Natural killer cell (primary cell): ENCODE measurements at regions not wholly inside any gene's neighbourhood (a gene's known extent, or its start where the extent isn't known, plus 50 kb on each side); places are given as distances from the start of the nearest gene placed in this dataset.
"Not testable (repeated sequence)": the region's sequence is repeated elsewhere in the genome, so short reads cannot be mapped to it uniquely, and the experiment has no call there.

Experiments
- ATAC-seq, 3 donors: fragments of 150-1000 bp in 2 of 3; fragments of 200-7000 bp in 1 of 3; cut with Tn5 transposase; 1 replicate in 1 of 3; 2 replicates in 2 of 3; pipeline ENCODE4 v1.10.0; 2021; ENCODE audit warnings: mild to moderate bottlenecking in 2 of 3, moderate library complexity in 2 of 3
- DNase-seq, 2 donors: peaks; one replicate each; pipeline versions ENCODE4 v3.0.0 to v3.0.0-alpha.2; 2013 to 2021; ENCODE audit warnings: mixed read lengths in 1 of 2
- H3K27ac ChIP-seq: one replicate; pipeline ENCODE4 v1.5.1; 2013; ENCODE audit warnings: mild to moderate bottlenecking, low read length
- H3K27me3 ChIP-seq: one replicate; pipeline ENCODE4 v1.6.1; 2013; ENCODE audit warnings: low read length; ENCODE audit not compliant: control insufficient read depth, insufficient read depth
- H3K36me3 ChIP-seq: one replicate; pipeline ENCODE4 v1.6.1; 2013; ENCODE audit warnings: low read length; ENCODE audit not compliant: control insufficient read depth, insufficient read depth
- H3K4me1 ChIP-seq: one replicate; pipeline ENCODE4 v1.6.1; 2013; ENCODE audit warnings: low read length; ENCODE audit not compliant: control insufficient read depth, insufficient read depth
- H3K4me3 ChIP-seq: one replicate; pipeline ENCODE4 v1.5.1; 2013; ENCODE audit warnings: low read length
- H3K9me3 ChIP-seq: one replicate; pipeline ENCODE4 v1.6.1; 2013; ENCODE audit warnings: low read length; ENCODE audit not compliant: control insufficient read depth, insufficient read depth
- H3K27ac Mint-ChIP-seq, 2 donors: one replicate each; pipeline ENCODE4 v1.8.0; 2022; ENCODE audit warnings: mild to moderate bottlenecking in 2 of 2, mixed read lengths in 2 of 2, moderate library complexity in 1 of 2
- H3K27me3 Mint-ChIP-seq, 2 donors: one replicate each; pipeline ENCODE4 v1.8.0; 2022; ENCODE audit warnings: low read depth in 2 of 2, mixed read lengths in 2 of 2
- H3K36me3 Mint-ChIP-seq: one replicate; pipeline ENCODE4 v1.8.0; 2022; ENCODE audit warnings: mixed read lengths
- H3K4me1 Mint-ChIP-seq, 2 donors: one replicate each; pipeline ENCODE4 v1.8.0; 2022; ENCODE audit warnings: mixed read lengths in 2 of 2
- H3K4me3 Mint-ChIP-seq: one replicate; pipeline ENCODE4 v1.8.0; 2022; ENCODE audit warnings: mild to moderate bottlenecking, moderate library complexity, mixed read lengths
- H3K9me3 Mint-ChIP-seq, 2 donors: one replicate each; pipeline ENCODE4 v1.8.0; 2022; ENCODE audit warnings: mixed read lengths in 2 of 2
- WGBS: methylation state at CpG from one replicate; pipeline ENCODE4 v1.1.7; 2013; ENCODE audit warnings: missing lambda C conversion rate; ENCODE audit not compliant: insufficient coverage; 5-methylcytosine and 5-hydroxymethylcytosine counted together
- intact Hi-C: fragments of 100-400 bp; cut with micrococcal nuclease; formaldehyde crosslinking; loops from one replicate; pipeline ENCODE4 v1.14.2; 2022
- TF ChIP-seq, protein P1 (sequence below): fragments of 200-600 bp; IDR thresholded peaks from one replicate; pipeline ENCODE4 v1.8.0; 2022; ENCODE audit warnings: antibody characterized with exemption

GRCh38 chr11:129711760-129712159 is 103.9 kb upstream of the TMEM45B start:
- Mint-ChIP-seq H3K27ac (no peak overlapping the region), H3K4me1 (no peaks in the 10 kb centered on the region), H3K27me3 (peaks cover under 1 to 7% of the 10 kb centered on the region in 2 donors), H3K4me3 (no peak overlapping the region), H3K9me3 (no peaks in the 10 kb centered on the region), H3K36me3 (no peaks in the 10 kb centered on the region)
- Histone ChIP-seq H3K4me3 (no peak overlapping the region), H3K27me3 (no peaks in the 10 kb centered on the region), H3K36me3 (no peaks in the 10 kb centered on the region), H3K4me1 (no peaks in the 10 kb centered on the region), H3K27ac (no peak overlapping the region), H3K9me3 (no peaks in the 10 kb centered on the region)
- intact Hi-C loops, result no loop called here
- ATAC-seq (no peak), DNase-seq (no peak)
- TF ChIP-seq, protein P1, sequence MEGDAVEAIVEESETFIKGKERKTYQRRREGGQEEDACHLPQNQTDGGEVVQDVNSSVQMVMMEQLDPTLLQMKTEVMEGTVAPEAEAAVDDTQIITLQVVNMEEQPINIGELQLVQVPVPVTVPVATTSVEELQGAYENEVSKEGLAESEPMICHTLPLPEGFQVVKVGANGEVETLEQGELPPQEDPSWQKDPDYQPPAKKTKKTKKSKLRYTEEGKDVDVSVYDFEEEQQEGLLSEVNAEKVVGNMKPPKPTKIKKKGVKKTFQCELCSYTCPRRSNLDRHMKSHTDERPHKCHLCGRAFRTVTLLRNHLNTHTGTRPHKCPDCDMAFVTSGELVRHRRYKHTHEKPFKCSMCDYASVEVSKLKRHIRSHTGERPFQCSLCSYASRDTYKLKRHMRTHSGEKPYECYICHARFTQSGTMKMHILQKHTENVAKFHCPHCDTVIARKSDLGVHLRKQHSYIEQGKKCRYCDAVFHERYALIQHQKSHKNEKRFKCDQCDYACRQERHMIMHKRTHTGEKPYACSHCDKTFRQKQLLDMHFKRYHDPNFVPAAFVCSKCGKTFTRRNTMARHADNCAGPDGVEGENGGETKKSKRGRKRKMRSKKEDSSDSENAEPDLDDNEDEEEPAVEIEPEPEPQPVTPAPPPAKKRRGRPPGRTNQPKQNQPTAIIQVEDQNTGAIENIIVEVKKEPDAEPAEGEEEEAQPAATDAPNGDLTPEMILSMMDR, result no peak
- WGBS, result 69% methylated on average over 3 of the region's 3 CpGs

DNA sequence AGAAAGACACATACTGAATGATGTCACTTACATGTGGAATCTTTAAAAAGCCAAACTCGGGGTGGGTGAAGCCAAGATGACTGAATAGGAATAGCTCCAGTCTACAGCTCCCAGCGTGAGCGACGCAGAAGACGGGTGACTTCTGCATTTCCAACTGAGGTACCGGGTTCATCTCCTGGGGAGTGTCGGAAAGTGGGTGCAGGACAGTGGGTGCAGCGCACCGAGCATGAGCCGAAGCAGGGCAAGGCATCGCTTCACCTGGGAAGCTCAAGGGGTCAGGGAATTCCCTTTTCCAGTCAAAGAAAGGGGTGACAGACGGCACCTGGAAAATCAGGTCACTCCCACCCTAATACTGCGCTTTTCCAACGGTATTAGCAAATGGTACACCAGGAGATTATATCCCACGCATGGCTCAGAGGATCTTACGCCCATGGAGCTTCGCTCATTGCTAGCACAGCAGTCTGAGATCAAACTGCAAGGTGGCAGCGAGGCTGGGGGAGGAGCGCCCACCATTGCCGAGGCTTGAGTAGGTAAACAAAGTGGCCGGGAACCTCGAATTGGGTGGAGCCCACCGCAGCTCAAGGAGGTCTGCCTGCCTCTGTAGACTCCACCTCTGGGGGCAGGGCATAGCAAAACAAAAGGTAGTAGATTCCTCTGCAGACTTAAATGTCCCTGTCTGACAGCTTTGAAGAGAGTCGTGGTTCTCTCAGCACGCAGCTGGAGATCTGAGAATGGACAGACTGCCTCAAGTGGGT is 103.0 kb upstream of the TMEM45B start:
- H3K9me3 Mint-ChIP-seq, result not testable (repeated sequence)
- WGBS, result 94% methylated on average over 25 of the region's 25 CpGs

DNA sequence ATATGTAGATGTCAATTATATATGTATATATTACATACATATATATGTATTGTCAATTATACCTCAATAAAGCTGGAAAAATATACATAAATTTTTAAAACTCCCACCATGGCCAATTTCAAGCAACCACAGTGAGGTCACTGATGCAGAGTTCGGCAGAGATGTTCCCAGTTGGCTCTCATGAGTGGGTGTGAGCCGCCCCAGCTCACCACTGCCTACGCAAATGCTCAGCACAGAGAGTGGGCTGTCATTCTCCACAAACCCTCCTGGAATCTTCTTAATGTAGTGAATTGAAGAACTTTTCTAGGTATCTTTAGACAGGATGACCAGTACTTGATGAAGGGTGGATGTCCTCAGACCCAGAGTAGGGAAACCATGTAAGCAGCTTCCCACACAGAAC is 96.6 kb upstream of the TMEM45B start:
- intact Hi-C loops, result no loop called here

More for the DNA sequence above, 103.0 kb upstream of the TMEM45B start:
- H3K4me1 Mint-ChIP-seq, H3K27me3 ChIP-seq, DNase-seq, H3K4me1 ChIP-seq, ATAC-seq, H3K36me3 Mint-ChIP-seq, H3K27me3 Mint-ChIP-seq, H3K27ac ChIP-seq, H3K4me3 Mint-ChIP-seq, H3K27ac Mint-ChIP-seq, H3K9me3 ChIP-seq, intact Hi-C loops, H3K4me3 ChIP-seq, H3K36me3 ChIP-seq: not testable (repeated sequence)

GRCh38 chr11:129720156-129720555 is 95.5 kb upstream of the TMEM45B start:
- intact Hi-C loops, result no loop called here
- H3K9me3 Mint-ChIP-seq, result no peaks in the 10 kb centered on the region
- ATAC-seq (no peak), DNase-seq (no peak)
- Histone ChIP-seq H3K4me1 (no peaks in the 10 kb centered on the region), H3K27ac (no peak overlapping the region), H3K27me3 (no peaks in the 10 kb centered on the region), H3K4me3 (no peak overlapping the region), H3K9me3 (no peaks in the 10 kb centered on the region), H3K36me3 (no peaks in the 10 kb centered on the region)
- H3K4me1 Mint-ChIP-seq, result no peaks in the 10 kb centered on the region
- no peaks in the 10 kb centered on the region for H3K36me3 Mint-ChIP-seq
- no peak overlapping the region for H3K4me3 Mint-ChIP-seq
- H3K27me3 Mint-ChIP-seq, result peaks cover 0 to 3% of the 10 kb centered on the region in 2 donors
- WGBS, result 76% methylated on average over 4 of the region's 4 CpGs
- no peak overlapping the region for H3K27ac Mint-ChIP-seq
- TF ChIP-seq, protein P1, result no peak

More for the DNA sequence above, 96.6 kb upstream of the TMEM45B start:
- no peak overlapping the region for H3K4me3 ChIP-seq
- no peak overlapping the region for H3K27ac Mint-ChIP-seq
- no peak overlapping the region for H3K4me3 Mint-ChIP-seq
- TF ChIP-seq, protein P1, result no peak
- no peaks in the 10 kb centered on the region for H3K9me3 Mint-ChIP-seq
- no peak for ATAC-seq
- WGBS, result 97% methylated on average over 3 of the region's 3 CpGs
- no peaks in the 10 kb centered on the region for H3K36me3 ChIP-seq
- H3K36me3 Mint-ChIP-seq, result no peaks in the 10 kb centered on the region
- no peaks in the 10 kb centered on the region for H3K4me1 Mint-ChIP-seq
- H3K9me3 ChIP-seq, result no peaks in the 10 kb centered on the region
- no peak overlapping the region for H3K27ac ChIP-seq
- H3K27me3 ChIP-seq, result no peaks in the 10 kb centered on the region
- DNase-seq, result no peak
- no peaks in the 10 kb centered on the region for H3K4me1 ChIP-seq
- H3K27me3 Mint-ChIP-seq, result peaks cover 0 to 7% of the 10 kb centered on the region in 2 donors
